SU-DHL-6 (cell line): ENCODE measurements at regions not wholly inside any gene's neighbourhood (a gene's known extent, or its start where the extent isn't known, plus 50 kb on each side); places are given as distances from the start of the nearest gene placed in this dataset.

Experiments
- H2AFZ ChIP-seq: fragments of 200-600 bp; sonication (generic); 2 replicates; pipeline ENCODE4 v1.6.1; 2014; ENCODE audit warnings: low read depth, mild to moderate bottlenecking, moderate library complexity, mixed read lengths, antibody characterized with exemption, low read length; ENCODE audit not compliant: severe bottlenecking
- H3F3A ChIP-seq: fragments of 200-600 bp; shearing (Covaris generic); 2 replicates; pipeline ENCODE4 v1.6.0; 2016; ENCODE audit warnings: antibody characterized with exemption, mild to moderate bottlenecking; ENCODE audit not compliant: insufficient read depth
- H3K27ac ChIP-seq: fragments of 200-600 bp; sonication (generic); 2 replicates; pipeline ENCODE4 v1.5.1; 2016; ENCODE audit warnings: low read depth, mild to moderate bottlenecking, low read length, moderate library complexity, mixed read lengths
- H3K27me3 ChIP-seq: fragments of 200-600 bp; sonication (generic), shearing (Covaris generic); 2 replicates; pipeline ENCODE4 v1.6.0; 2014; ENCODE audit warnings: mild to moderate bottlenecking, low read length
- H3K36me3 ChIP-seq: fragments of 200-600 bp; sonication (generic); 2 replicates; pipeline ENCODE4 v1.6.1; 2014; ENCODE audit warnings: mild to moderate bottlenecking, low read length, mixed read lengths
- H3K4me2 ChIP-seq: fragments of 300-600, 200-600 bp; shearing (Covaris generic), sonication (generic); 2 replicates; pipeline ENCODE4 v1.6.0; 2014; ENCODE audit warnings: low read length, low read depth, mild to moderate bottlenecking; ENCODE audit not compliant: poor library complexity, severe bottlenecking
- H3K4me3 ChIP-seq: fragments of 200-600 bp; sonication (generic); 2 replicates; pipeline ENCODE4 v1.5.1; 2014; ENCODE audit warnings: antibody characterized with exemption, low read length, mild to moderate bottlenecking, mixed read lengths; ENCODE audit not compliant: insufficient read depth, poor library complexity, severe bottlenecking
- H3K79me2 ChIP-seq: fragments of 200-600 bp; sonication (generic); 2 replicates; pipeline ENCODE4 v1.6.1; 2014; ENCODE audit warnings: mild to moderate bottlenecking, low read length, moderate library complexity; ENCODE audit not compliant: insufficient read depth
- H3K9ac ChIP-seq: fragments of 200-600 bp; sonication (generic); 2 replicates; pipeline ENCODE4 v1.7.0; 2014; ENCODE audit warnings: mild to moderate bottlenecking, low read length
- H3K9me2 ChIP-seq: fragments of 200-600 bp; sonication (generic); replicated peaks from 2 replicates; pipeline ENCODE4 v1.6.1; 2014; ENCODE audit warnings: low read length; ENCODE audit not compliant: insufficient read depth
- H3K9me3 ChIP-seq: fragments of 200-600 bp; sonication (generic); 2 replicates; pipeline ENCODE4 v1.6.1; 2014; ENCODE audit warnings: low read length, mixed read lengths; ENCODE audit not compliant: insufficient read depth
- H4K20me1 ChIP-seq: fragments of 200-600 bp; sonication (generic); 2 replicates; pipeline ENCODE4 v1.6.1; 2014; ENCODE audit warnings: low read depth, mild to moderate bottlenecking, antibody characterized with exemption, low read length, moderate library complexity, mixed read lengths
- CTCF ChIP-seq: fragments of 200-600 bp; sonication (generic); IDR thresholded peaks from one replicate; pipeline ENCODE4 v1.5.1; 2017; ENCODE audit warnings: antibody characterized with exemption, mild to moderate bottlenecking, low read length, moderate library complexity; ENCODE audit not compliant: insufficient read depth, poor library complexity, severe bottlenecking
- EZH2phosphoT487 ChIP-seq: fragments of 200-600 bp; sonication (generic), shearing (Covaris generic); conservative IDR thresholded peaks from 2 replicates; pipeline ENCODE4 v1.6.1; 2018; ENCODE audit warnings: mild to moderate bottlenecking, antibody characterized with exemption, low read length, moderate library complexity, mixed read lengths

DNA sequence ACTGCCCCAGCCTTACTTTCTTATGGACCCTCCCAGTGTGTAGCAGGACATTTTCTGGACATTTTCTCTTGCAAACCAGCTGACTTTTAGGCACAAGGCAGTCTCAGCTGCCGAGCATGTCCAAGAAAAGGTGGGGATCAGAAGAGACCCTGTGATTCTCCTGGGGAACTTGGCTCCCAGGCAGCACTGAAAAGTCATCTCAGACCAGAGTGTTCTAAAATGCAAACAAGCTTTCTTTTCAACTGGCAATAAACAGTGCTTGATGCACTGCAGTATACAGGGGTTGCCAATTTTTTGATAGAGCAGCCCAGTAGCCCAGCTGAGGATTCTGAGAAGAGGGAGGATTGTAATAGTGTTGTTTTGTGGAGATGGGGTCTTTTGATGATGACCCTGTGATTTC is 168.0 kb upstream of the PHYHIPL start:
- TF ChIP-seq EZH2phosphoT487 (no peak), CTCF (no peak)
- Histone ChIP-seq H3K4me3 (no peak overlapping the region), H3K9me2 (no peaks in the 10 kb centered on the region), H3K27me3 (no peaks in the 10 kb centered on the region), H4K20me1 (no peaks in the 10 kb centered on the region), H3K27ac (no peak overlapping the region), H3K9me3 (no peaks in the 10 kb centered on the region), H3F3A (peaks cover 6% of the 10 kb centered on the region; the same call in 1 of the 2 replicates), H2AFZ (peak overlapping the region; percentile 75), H3K36me3 (no peaks in the 10 kb centered on the region), H3K4me2 (no peak overlapping the region), H3K79me2 (no peaks in the 10 kb centered on the region), H3K9ac (no peak overlapping the region)

DNA sequence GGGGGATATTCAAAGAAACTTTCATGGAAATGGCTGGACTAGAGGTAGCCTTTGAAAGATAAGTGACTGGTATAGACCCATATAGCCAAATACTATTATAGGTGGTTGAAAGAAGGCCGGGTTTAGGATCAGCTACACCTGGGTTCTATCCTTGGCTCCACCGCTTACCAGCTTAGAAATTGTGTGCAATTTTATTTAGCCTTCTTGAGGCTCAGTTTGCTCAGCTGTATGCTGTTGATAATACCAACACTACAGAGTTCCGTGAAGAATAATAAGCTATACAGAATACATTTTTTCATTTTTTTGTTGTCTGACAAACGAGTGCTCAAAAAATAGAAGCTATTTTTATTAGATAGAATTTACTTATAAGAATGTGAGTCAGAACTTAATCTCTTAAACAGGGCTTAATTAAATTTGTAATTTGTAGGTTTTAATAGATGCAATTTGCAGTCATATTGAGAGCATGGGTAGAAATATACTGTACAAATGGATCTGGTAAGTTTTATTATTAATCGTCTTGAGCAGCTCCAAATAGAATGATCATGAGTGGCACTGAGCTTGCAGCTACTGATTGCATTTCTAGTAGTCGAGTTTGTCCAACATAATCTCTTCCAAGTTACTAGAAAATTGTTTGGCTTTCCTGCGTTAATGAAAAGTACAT is 164.3 kb upstream of the PHYHIPL start:
- Histone ChIP-seq H3K79me2 (no peaks in the 10 kb centered on the region), H3K9me3 (no peaks in the 10 kb centered on the region), H3K36me3 (no peaks in the 10 kb centered on the region), H3K27ac (peak overlapping the region; percentile 7; the same call in 1 of the 2 replicates), H3K4me3 (no peak overlapping the region), H3K27me3 (no peaks in the 10 kb centered on the region), H3F3A (peaks cover 6% of the 10 kb centered on the region; the same call in 1 of the 2 replicates), H3K4me2 (no peak overlapping the region), H3K9ac (no peak overlapping the region), H3K9me2 (no peaks in the 10 kb centered on the region), H2AFZ (no peak overlapping the region), H4K20me1 (no peaks in the 10 kb centered on the region)
- TF ChIP-seq CTCF (no peak), EZH2phosphoT487 (no peak)

- Histone ChIP-seq H3K4me2 (peak overlapping the region; percentile 23), H3F3A (peaks cover 6% of the 10 kb centered on the region; the same call in 1 of the 2 replicates), H3K9ac (no peak overlapping the region), H4K20me1 (no peaks in the 10 kb centered on the region), H2AFZ (peak overlapping the region; percentile 38), H3K36me3 (no peaks in the 10 kb centered on the region), H3K4me3 (no peak overlapping the region), H3K9me3 (no peaks in the 10 kb centered on the region), H3K79me2 (no peaks in the 10 kb centered on the region), H3K27me3 (no peaks in the 10 kb centered on the region), H3K27ac (peak overlapping the region; percentile 7; the same call in 1 of the 2 replicates), H3K9me2 (no peaks in the 10 kb centered on the region)
- no peak for TF ChIP-seq EZH2phosphoT487
- TF ChIP-seq CTCF = no peak
Observed at GRCh38 chr10:59012839-59013238, 163.6 kb upstream of the PHYHIPL start.
